ENCODE measurements at regions not wholly inside any gene's neighbourhood (a gene's known extent, or its start where the extent isn't known, plus 50 kb on each side); places are given as distances from the start of the nearest gene placed in this dataset.

DNA sequence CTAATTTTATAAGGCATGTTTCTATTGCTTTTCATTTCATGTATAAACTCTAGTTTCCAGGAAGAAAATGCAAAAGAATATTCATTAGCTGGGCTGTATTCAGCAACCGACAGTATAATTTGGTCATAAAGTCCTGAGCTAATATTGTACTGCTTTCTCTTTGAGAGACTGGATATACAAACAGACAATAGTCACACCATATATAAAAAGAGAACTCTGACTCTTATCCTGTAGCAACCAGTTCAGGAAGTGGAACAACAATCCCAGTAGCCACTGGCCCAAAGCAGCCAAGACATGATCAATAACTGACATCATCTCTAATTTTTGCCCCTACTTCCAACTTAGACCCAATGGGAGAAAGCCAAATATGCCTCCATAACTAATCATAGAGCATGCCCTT lies 160.8 kb downstream of the FSIP2 start:
- no peaks in the 10 kb centered on the region for H3K27me3 ChIP-seq (ENCODE audit: insufficient read depth, low read depth, severe bottlenecking)
- H3K27ac ChIP-seq, result no peak overlapping the region
- H3K4me3 ChIP-seq (ENCODE audit: low read depth, low read length), result no peak overlapping the region
- DNase-seq, result no peak
- no peaks in the 10 kb centered on the region for H3K9me3 ChIP-seq (ENCODE audit: severe bottlenecking)
- H3K36me3 ChIP-seq, result no peaks in the 10 kb centered on the region
- TF ChIP-seq, protein P1, sequence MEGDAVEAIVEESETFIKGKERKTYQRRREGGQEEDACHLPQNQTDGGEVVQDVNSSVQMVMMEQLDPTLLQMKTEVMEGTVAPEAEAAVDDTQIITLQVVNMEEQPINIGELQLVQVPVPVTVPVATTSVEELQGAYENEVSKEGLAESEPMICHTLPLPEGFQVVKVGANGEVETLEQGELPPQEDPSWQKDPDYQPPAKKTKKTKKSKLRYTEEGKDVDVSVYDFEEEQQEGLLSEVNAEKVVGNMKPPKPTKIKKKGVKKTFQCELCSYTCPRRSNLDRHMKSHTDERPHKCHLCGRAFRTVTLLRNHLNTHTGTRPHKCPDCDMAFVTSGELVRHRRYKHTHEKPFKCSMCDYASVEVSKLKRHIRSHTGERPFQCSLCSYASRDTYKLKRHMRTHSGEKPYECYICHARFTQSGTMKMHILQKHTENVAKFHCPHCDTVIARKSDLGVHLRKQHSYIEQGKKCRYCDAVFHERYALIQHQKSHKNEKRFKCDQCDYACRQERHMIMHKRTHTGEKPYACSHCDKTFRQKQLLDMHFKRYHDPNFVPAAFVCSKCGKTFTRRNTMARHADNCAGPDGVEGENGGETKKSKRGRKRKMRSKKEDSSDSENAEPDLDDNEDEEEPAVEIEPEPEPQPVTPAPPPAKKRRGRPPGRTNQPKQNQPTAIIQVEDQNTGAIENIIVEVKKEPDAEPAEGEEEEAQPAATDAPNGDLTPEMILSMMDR (IDR thresholded peaks at IDR 0.05; ENCODE audit: low read depth, low read length), result no peak

DNA sequence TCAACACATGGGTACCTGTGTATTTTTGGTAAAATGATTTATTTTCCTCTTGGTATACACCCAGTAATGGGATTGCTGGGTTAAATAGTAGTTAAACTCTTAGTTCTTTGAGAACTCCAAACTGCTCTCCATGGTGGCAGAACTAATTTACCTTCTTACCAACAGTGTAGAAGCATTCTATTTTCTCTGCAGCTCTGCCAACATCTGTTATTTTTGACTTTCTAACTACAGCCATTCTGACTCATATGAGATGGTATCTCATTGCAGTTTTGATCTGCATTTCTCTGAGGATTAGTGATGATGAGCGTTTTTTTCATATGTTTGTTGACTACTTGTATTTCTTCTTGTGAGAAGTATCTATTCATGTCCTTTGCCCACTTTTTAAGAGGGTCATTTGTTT lies 180.6 kb downstream of the FSIP2 start:
- Histone ChIP-seq H3K4me3 (ENCODE audit: low read depth, low read length) (no peak overlapping the region), H3K27ac (no peak overlapping the region), H3K36me3 (no peaks in the 10 kb centered on the region), H3K9me3 (ENCODE audit: severe bottlenecking) (no peaks in the 10 kb centered on the region), H3K27me3 (ENCODE audit: insufficient read depth, low read depth, severe bottlenecking) (no peaks in the 10 kb centered on the region)
- DNase-seq, result no peak
- TF ChIP-seq, protein P1 (IDR thresholded peaks at IDR 0.05; ENCODE audit: low read depth, low read length), result no peak

DNA sequence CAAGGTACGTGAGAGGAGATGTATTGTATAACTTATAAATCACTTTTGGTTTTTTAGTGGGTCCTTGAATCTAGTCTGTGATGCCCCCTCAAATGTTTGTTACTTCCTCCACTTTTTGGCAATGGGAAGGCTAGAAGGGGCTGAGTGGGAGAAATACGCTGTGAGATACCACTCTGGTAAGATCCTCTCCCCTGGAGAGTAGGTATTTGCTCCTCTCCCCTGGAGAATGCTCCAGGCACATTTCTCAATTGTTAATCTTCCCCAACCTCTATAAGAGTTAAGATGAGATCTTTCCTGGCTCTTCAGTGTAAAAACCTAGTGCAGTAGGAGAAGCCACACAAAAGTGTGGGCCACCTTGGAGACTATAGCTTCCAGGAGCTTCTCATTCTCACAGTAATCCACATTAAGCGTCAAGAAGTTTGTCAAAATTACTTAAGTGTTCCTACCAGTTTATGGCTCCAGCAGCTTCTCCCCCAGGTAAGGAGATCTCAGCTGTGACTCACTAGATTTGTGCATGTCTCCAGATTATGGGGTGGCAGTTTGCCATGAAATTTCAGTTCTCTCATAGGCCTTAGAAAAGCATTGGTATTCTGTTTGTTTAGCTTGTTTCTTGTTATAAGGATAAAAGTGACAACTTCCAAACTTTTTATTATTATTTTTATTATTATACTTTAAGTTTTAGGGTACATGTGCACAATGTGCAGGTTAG lies 182.6 kb downstream of the FSIP2 start:
- H3K27ac ChIP-seq, result no peak overlapping the region
- H3K4me3 ChIP-seq (ENCODE audit: low read depth, low read length), result no peak overlapping the region
- H3K9me3 ChIP-seq (ENCODE audit: severe bottlenecking), result no peaks in the 10 kb centered on the region
- no peak for DNase-seq
- no peaks in the 10 kb centered on the region for H3K36me3 ChIP-seq
- H3K27me3 ChIP-seq (ENCODE audit: insufficient read depth, low read depth, severe bottlenecking), result no peaks in the 10 kb centered on the region
- TF ChIP-seq, protein P1 (IDR thresholded peaks at IDR 0.05; ENCODE audit: low read depth, low read length), result no peak

DNA sequence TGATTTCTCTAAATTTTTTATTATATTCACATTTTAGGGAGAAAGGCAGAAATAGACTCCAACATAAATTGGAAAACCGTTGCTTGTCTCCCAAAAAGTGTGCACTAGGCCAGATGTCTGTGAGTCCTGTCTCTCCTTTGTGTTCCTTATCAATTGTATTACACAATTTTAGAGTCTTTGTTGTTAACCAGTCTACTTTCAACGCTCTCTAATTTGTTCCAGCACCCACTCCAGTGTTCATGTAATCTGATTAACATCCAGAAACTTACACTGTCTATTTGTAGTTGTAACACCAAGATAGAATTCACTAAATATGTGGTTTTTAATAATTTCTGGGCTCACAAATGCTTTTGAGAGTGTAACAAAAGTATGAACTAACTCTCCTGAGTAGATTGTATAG lies 195.6 kb downstream of the FSIP2 start:
- Histone ChIP-seq H3K27ac (no peak overlapping the region), H3K36me3 (no peaks in the 10 kb centered on the region), H3K27me3 (ENCODE audit: insufficient read depth, low read depth, severe bottlenecking) (no peaks in the 10 kb centered on the region), H3K4me3 (ENCODE audit: low read depth, low read length) (no peak overlapping the region), H3K9me3 (ENCODE audit: severe bottlenecking) (no peaks in the 10 kb centered on the region)
- TF ChIP-seq, protein P1 (IDR thresholded peaks at IDR 0.05; ENCODE audit: low read depth, low read length), result no peak
- DNase-seq, result no peak

DNA sequence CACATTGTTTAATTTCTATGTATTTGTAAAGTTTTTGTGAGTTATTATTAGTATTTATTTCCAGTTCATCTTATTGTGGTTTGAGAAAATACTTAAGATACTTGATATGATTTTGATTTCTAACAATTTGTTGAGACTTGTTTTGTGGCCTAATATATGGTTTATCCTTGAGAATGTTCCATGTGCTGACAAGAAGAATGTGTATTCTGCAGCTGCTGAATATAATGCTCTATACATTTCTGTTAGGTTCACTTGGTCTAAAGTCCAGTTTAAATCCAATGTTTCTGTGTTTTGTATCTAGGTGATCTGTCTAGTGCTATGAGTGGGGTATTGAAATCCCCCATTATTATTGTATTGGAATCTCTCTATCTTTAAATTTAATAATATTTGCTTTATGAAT lies 201.3 kb downstream of the FSIP2 start:
- TF ChIP-seq, protein P1 (IDR thresholded peaks at IDR 0.05; ENCODE audit: low read depth, low read length), result no peak
- no peak for DNase-seq

DNA sequence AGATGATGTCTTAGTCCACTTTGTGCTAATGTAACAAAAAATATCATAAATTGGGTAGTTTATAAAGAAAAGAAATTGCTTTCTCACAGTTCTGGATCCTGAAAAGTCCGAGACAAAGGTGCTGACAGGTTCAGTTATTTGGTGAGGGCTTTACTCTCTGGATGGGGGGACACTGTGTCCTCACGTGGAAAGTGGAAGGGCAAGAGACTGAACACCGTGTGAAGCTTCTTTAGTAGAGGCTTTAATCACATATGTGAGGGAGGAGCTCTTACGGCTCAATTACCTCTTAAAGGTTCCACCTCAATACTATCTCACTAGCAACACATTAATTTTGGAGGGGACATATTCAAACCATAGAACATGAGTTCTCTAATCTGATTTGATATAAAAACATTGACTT lies 204.3 kb downstream of the FSIP2 start:
- no peak for DNase-seq
- H3K4me3 ChIP-seq (ENCODE audit: low read depth, low read length), result no peak overlapping the region
- H3K9me3 ChIP-seq (ENCODE audit: severe bottlenecking), result no peaks in the 10 kb centered on the region
- no peaks in the 10 kb centered on the region for H3K27me3 ChIP-seq (ENCODE audit: insufficient read depth, low read depth, severe bottlenecking)
- no peaks in the 10 kb centered on the region for H3K36me3 ChIP-seq
- no peak overlapping the region for H3K27ac ChIP-seq
- TF ChIP-seq, protein P1 (IDR thresholded peaks at IDR 0.05; ENCODE audit: low read depth, low read length), result no peak

More for the DNA sequence above, 201.3 kb downstream of the FSIP2 start:
- H3K36me3 ChIP-seq, result no peaks in the 10 kb centered on the region
- H3K4me3 ChIP-seq (ENCODE audit: low read depth, low read length), result no peak overlapping the region
- no peaks in the 10 kb centered on the region for H3K9me3 ChIP-seq (ENCODE audit: severe bottlenecking)
- H3K27ac ChIP-seq, result no peak overlapping the region
- no peaks in the 10 kb centered on the region for H3K27me3 ChIP-seq (ENCODE audit: insufficient read depth, low read depth, severe bottlenecking)
